ENCODE measurements at regions not wholly inside any gene's neighbourhood (a gene's known extent, or its start where the extent isn't known, plus 50 kb on each side); places are given as distances from the start of the nearest gene placed in this dataset.

DNA sequence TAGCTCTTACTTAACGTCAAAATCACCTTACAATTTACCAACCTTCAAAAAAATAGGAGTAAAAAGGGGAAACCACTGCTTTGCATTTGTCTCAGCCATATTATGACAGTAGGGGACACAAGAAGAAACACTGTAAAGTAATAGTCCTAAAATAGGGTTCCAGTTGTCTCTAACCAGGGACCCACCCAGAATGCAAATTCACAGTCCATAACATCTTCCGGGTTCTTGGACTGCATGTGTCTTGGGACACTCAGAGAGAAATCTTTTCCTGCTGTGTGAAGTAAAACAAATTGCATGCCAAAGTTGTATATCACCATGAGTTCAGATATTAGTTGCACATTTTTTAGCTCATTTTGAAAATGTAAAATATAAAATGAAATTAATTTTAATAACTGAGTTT, 69.8 kb upstream of the PGR start:
- Mint-ChIP-seq H3K4me3 (no peak overlapping the region), H3K27ac (no peak overlapping the region), H3K27me3 (ENCODE audit: low read depth, poor library complexity) (no peaks in the 10 kb centered on the region), H3K9me3 (peaks cover 5% of the 10 kb centered on the region), H3K4me1 (no peaks in the 10 kb centered on the region), H3K36me3 (ENCODE audit: low read depth) (no peaks in the 10 kb centered on the region)
- TF ChIP-seq, protein P1, sequence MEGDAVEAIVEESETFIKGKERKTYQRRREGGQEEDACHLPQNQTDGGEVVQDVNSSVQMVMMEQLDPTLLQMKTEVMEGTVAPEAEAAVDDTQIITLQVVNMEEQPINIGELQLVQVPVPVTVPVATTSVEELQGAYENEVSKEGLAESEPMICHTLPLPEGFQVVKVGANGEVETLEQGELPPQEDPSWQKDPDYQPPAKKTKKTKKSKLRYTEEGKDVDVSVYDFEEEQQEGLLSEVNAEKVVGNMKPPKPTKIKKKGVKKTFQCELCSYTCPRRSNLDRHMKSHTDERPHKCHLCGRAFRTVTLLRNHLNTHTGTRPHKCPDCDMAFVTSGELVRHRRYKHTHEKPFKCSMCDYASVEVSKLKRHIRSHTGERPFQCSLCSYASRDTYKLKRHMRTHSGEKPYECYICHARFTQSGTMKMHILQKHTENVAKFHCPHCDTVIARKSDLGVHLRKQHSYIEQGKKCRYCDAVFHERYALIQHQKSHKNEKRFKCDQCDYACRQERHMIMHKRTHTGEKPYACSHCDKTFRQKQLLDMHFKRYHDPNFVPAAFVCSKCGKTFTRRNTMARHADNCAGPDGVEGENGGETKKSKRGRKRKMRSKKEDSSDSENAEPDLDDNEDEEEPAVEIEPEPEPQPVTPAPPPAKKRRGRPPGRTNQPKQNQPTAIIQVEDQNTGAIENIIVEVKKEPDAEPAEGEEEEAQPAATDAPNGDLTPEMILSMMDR (IDR thresholded peaks at IDR 0.05): no peak
- no peak for DNase-seq

DNA sequence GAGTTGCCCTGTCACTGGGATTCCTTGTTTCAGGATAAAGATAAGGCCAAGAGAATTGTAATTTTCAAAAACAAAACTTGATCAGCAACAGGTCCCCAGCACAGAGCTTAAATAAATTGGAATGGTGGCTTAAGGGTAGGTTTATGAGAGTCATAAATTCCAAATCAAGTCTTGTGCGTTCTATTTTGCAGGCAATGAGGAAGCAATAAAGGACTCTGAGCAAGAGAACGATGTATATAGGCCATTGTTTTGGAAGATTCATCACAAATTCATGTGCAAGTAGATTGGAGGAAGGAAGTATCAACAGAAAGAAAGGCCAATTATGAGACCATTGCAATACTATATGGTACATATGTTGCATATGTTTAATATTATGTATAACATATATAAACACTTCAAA, 65.7 kb upstream of the PGR start:
- no peaks in the 10 kb centered on the region for H3K9me3 Mint-ChIP-seq
- H3K4me1 Mint-ChIP-seq: no peaks in the 10 kb centered on the region
- TF ChIP-seq, protein P1 (IDR thresholded peaks at IDR 0.05): no peak
- no peaks in the 10 kb centered on the region for H3K36me3 Mint-ChIP-seq (ENCODE audit: low read depth)
- H3K27me3 Mint-ChIP-seq (ENCODE audit: low read depth, poor library complexity): no peaks in the 10 kb centered on the region
- DNase-seq: no peak
- no peak overlapping the region for H3K4me3 Mint-ChIP-seq
- H3K27ac Mint-ChIP-seq: no peak overlapping the region

DNA sequence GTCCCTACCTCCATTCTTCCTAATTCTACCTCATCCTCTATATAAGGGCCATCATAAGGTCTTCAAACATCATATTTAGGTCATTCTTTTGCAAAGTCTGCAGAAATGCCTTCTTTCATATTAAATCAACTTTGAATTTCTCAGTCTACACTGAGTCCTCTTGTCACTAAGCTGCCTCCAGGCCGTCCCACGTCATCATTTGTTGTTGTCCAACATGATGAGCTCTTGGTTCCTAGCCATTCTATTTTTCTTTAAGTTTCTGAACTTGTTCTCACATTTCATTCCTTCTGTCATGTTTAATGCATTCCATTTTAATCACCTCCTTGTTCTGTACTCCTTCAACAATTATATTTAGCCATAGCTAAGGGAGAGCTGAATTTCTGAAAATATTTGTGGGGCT, 59.2 kb upstream of the PGR start:
- Mint-ChIP-seq H3K27ac (no peak overlapping the region), H3K27me3 (ENCODE audit: low read depth, poor library complexity) (peaks cover 3% of the 10 kb centered on the region), H3K9me3 (no peaks in the 10 kb centered on the region), H3K36me3 (ENCODE audit: low read depth) (no peaks in the 10 kb centered on the region), H3K4me1 (no peaks in the 10 kb centered on the region), H3K4me3 (no peak overlapping the region)
- no peak for DNase-seq
- TF ChIP-seq, protein P1 (IDR thresholded peaks at IDR 0.05): no peak

DNA sequence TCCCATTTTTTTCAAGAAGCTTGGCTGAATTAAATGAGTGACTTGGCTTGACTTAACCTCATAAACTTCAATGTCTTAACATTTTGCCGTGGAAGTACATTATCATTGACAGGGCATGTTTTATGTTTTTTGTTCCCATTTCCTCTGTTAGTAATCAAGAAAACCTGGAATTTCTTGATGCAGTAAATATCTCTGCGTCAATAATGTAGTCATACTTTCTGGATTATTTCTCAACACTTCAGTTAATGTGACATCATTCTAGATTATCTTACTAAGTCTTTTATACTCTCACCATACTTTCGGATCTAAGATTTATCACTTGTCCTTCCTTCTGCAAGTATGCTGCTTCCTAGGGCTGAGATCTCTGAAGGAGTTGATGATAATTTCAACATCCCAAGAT, 58.6 kb upstream of the PGR start:
- H3K27me3 Mint-ChIP-seq (ENCODE audit: low read depth, poor library complexity): peaks cover 6% of the 10 kb centered on the region
- H3K4me1 Mint-ChIP-seq: no peaks in the 10 kb centered on the region
- DNase-seq: no peak
- no peaks in the 10 kb centered on the region for H3K36me3 Mint-ChIP-seq (ENCODE audit: low read depth)
- no peak overlapping the region for H3K27ac Mint-ChIP-seq
- H3K4me3 Mint-ChIP-seq: no peak overlapping the region
- no peaks in the 10 kb centered on the region for H3K9me3 Mint-ChIP-seq
- TF ChIP-seq, protein P1 (IDR thresholded peaks at IDR 0.05): no peak

DNA sequence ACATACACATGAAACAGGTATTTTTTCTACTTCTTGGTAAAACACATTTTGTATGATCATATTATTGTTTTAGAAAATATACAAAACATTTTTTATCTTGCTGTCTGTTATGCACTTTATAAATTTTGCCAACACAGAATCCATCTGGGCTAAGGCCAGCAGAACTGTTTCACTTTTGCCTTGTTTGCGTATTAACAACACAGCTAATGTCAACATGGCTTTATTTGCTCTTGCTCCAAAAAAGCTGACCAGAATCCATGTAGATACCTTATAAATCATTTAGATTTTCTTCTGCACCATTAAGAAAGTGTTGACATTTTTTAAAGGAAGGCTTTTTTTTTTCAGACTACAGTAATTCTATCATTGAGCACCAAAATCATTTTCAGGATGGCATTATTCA, 58.1 kb upstream of the PGR start:
- no peaks in the 10 kb centered on the region for H3K4me1 Mint-ChIP-seq
- H3K27ac Mint-ChIP-seq: no peak overlapping the region
- no peak for DNase-seq
- H3K27me3 Mint-ChIP-seq (ENCODE audit: low read depth, poor library complexity): peaks cover 6% of the 10 kb centered on the region
- no peak overlapping the region for H3K4me3 Mint-ChIP-seq
- no peaks in the 10 kb centered on the region for H3K36me3 Mint-ChIP-seq (ENCODE audit: low read depth)
- no peaks in the 10 kb centered on the region for H3K9me3 Mint-ChIP-seq
- TF ChIP-seq, protein P1 (IDR thresholded peaks at IDR 0.05): no peak

DNA sequence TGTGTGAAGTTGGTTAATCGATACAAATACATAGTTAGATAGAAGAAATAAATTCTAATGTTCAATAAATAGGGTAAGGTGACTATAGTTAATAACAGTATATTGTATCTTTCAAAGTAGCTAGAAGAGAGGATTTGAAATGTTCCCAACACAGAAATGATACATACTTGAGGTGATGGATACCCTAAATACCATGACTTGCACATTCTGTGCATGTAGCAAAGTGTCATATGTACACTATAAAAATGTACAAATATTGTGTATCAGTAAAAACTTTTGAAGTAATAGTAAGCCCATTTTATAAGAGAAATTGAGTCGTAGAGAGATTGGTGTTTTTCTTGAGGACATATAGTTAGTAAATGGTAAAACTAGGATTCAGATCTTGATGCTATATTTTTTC, 56.4 kb upstream of the PGR start:
- Mint-ChIP-seq H3K27ac (no peak overlapping the region), H3K4me1 (no peaks in the 10 kb centered on the region), H3K4me3 (no peak overlapping the region), H3K27me3 (ENCODE audit: low read depth, poor library complexity) (peaks cover 8% of the 10 kb centered on the region), H3K36me3 (ENCODE audit: low read depth) (no peaks in the 10 kb centered on the region), H3K9me3 (no peaks in the 10 kb centered on the region)
- TF ChIP-seq, protein P1 (IDR thresholded peaks at IDR 0.05): no peak
- no peak for DNase-seq
